ENCODE measurements at regions not wholly inside any gene's neighbourhood (a gene's known extent, or its start where the extent isn't known, plus 50 kb on each side); places are given as distances from the start of the nearest gene placed in this dataset.

DNA sequence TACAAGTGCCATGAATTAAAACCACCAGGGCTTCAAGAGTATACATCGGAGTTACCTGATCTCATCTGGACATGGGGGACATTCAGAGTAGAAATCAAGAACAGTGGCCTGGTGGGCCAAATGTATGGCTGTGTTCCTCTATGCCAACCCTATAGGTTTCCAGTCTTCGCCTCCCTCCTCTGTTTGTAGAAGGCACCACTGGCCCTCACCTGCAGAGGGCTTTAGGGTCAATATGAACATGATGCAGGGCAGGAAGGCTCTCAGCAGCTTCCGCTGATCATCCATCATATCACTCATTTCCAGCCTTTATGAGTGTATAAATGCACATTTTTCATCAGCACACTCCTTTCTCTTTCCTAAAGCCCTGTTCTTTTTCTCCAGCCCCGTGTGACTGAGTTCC is 555.5 kb upstream of the BRINP1 start:
- H3K27ac ChIP-seq: no peak overlapping the region
- TF ChIP-seq, protein P1, sequence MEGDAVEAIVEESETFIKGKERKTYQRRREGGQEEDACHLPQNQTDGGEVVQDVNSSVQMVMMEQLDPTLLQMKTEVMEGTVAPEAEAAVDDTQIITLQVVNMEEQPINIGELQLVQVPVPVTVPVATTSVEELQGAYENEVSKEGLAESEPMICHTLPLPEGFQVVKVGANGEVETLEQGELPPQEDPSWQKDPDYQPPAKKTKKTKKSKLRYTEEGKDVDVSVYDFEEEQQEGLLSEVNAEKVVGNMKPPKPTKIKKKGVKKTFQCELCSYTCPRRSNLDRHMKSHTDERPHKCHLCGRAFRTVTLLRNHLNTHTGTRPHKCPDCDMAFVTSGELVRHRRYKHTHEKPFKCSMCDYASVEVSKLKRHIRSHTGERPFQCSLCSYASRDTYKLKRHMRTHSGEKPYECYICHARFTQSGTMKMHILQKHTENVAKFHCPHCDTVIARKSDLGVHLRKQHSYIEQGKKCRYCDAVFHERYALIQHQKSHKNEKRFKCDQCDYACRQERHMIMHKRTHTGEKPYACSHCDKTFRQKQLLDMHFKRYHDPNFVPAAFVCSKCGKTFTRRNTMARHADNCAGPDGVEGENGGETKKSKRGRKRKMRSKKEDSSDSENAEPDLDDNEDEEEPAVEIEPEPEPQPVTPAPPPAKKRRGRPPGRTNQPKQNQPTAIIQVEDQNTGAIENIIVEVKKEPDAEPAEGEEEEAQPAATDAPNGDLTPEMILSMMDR (IDR thresholded peaks at IDR 0.05): no peak
- H3K4me3 ChIP-seq: no peak overlapping the region
- peaks cover 4 to 15% of the 10 kb centered on the region in 2 donors for H3K9me3 ChIP-seq
- H3K4me1 ChIP-seq: no peaks in the 10 kb centered on the region
- DNase-seq (ENCODE audit: low spot score): no peak
- no peaks in the 10 kb centered on the region for H3K36me3 ChIP-seq
- no peaks in the 10 kb centered on the region for H3K27me3 ChIP-seq

DNA sequence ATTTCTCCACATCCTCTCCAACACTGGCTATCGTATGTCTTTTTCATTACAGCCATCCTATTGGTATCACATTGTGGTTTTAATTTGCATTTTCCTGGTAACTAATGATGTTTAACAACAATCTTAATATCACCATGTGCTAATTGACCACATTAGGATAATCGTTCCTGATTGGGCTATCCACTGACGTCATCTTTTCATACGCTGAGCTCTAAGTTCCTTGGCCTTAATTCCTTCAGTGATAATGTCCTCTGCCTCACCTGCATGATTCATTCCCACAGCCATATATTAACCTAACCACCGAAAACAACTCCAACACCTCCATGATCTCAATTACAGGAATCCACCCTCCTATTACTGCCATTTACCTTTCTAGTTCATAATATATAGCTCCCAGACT is 547.9 kb upstream of the BRINP1 start:
- TF ChIP-seq, protein P1 (IDR thresholded peaks at IDR 0.05): no peak
- H3K36me3 ChIP-seq: no peaks in the 10 kb centered on the region
- no peaks in the 10 kb centered on the region for H3K27me3 ChIP-seq
- H3K27ac ChIP-seq: no peak overlapping the region
- no peaks in the 10 kb centered on the region for H3K4me1 ChIP-seq
- H3K4me3 ChIP-seq: no peak overlapping the region
- DNase-seq (ENCODE audit: low spot score): no peak
- peaks cover 4 to 15% of the 10 kb centered on the region in 2 donors for H3K9me3 ChIP-seq

DNA sequence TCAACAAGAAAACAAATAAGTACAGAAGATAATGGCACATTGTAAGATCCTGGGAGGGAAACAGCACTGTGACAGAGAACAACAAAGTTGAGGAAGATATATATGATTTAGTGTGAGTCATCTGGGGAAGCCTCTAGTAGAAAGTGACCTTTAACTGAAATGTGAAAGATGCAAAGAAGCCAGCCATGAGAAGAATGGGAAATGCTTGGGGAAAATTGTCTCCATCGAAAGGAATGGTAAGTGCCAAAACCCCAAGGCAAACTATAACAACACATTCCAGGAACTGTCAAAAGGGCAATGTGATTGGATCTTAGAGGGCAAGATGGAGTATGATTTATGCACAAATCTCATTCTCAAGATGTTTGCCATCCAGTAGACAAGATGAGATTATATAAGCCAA is 537.8 kb upstream of the BRINP1 start:
- no peak for DNase-seq (ENCODE audit: low spot score)
- Histone ChIP-seq H3K27ac (no peak overlapping the region), H3K9me3 (peaks cover 0 to 10% of the 10 kb centered on the region in 2 donors), H3K4me3 (no peak overlapping the region), H3K27me3 (no peaks in the 10 kb centered on the region), H3K4me1 (no peaks in the 10 kb centered on the region), H3K36me3 (no peaks in the 10 kb centered on the region)
- TF ChIP-seq, protein P1 (IDR thresholded peaks at IDR 0.05): no peak

DNA sequence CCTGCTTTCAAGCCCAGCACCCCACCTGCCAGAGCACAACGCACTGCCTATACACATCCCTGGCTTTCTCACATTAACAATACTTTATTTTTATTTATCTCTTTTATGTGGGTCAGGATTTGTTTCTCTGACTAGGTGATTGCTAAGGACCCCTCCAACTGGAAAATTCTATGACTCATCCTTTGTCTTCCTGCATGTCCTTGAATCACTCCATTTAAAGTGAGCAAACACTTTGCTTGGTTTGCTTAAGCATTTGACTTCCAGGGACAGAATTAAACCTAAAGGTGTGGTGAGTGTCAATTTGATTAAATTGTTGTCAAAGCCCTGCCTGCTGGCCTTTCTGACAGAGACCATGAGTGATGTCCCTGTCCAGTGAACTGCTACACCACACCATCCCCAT is 536.5 kb upstream of the BRINP1 start:
- no peak overlapping the region for H3K27ac ChIP-seq
- H3K4me1 ChIP-seq: no peaks in the 10 kb centered on the region
- H3K36me3 ChIP-seq: no peaks in the 10 kb centered on the region
- TF ChIP-seq, protein P1 (IDR thresholded peaks at IDR 0.05): no peak
- DNase-seq (ENCODE audit: low spot score): no peak
- peaks cover 0 to 10% of the 10 kb centered on the region in 2 donors for H3K9me3 ChIP-seq
- no peak overlapping the region for H3K4me3 ChIP-seq
- no peaks in the 10 kb centered on the region for H3K27me3 ChIP-seq

DNA sequence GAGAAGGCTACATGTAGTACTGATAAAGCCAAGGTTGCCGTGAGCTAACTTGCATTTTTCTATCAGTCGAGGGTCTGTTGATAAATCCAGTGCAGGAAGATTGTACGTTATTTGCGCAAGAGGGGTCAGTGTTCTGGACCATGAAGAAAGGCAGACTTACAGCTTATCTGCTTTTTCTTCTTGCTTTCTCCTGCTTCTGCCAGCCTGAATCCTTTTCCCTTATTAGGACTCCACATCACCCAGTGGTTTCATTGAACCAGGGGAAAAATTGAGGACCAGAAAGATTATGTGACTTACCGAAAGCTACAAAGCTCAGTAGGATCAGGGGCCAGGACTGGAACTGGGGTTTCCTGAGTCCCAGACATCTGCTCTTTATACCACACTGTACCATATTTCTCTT is 534.6 kb upstream of the BRINP1 start:
- Histone ChIP-seq H3K4me1 (no peaks in the 10 kb centered on the region), H3K27ac (no peak overlapping the region), H3K36me3 (no peaks in the 10 kb centered on the region), H3K4me3 (no peak overlapping the region), H3K9me3 (peaks cover 0 to 10% of the 10 kb centered on the region in 2 donors), H3K27me3 (no peaks in the 10 kb centered on the region)
- no peak for DNase-seq (ENCODE audit: low spot score)
- TF ChIP-seq, protein P1 (IDR thresholded peaks at IDR 0.05): no peak

DNA sequence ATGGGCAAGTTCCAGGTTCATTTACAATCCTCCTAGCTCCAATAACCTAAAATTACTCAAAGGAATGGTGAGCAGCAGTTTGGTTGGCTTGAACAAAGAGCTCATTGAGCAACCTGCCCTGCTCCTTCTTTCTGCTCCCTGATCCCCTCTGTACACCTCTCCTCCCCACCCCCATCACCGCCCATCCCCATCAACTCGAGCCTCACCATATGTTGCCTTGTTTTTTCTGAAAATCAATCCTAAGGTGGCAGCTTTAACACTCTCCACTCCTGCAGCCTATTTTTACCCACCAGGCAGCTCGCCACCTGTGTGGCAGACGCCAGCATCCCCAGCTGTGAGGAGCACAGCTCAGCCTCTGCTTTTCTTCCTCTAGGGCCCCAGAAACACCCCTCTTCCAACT is 533.4 kb upstream of the BRINP1 start:
- Histone ChIP-seq H3K9me3 (no peaks in the 10 kb centered on the region), H3K36me3 (no peaks in the 10 kb centered on the region), H3K27me3 (no peaks in the 10 kb centered on the region), H3K27ac (no peak overlapping the region), H3K4me1 (no peaks in the 10 kb centered on the region), H3K4me3 (no peak overlapping the region)
- TF ChIP-seq, protein P1 (IDR thresholded peaks at IDR 0.05): no peak
- no peak for DNase-seq (ENCODE audit: low spot score)

Measured in right atrium auricular region (tissue), 2 donors.